ENCODE measurements at regions not wholly inside any gene's neighbourhood (a gene's known extent, or its start where the extent isn't known, plus 50 kb on each side); places are given as distances from the start of the nearest gene placed in this dataset.

DNA sequence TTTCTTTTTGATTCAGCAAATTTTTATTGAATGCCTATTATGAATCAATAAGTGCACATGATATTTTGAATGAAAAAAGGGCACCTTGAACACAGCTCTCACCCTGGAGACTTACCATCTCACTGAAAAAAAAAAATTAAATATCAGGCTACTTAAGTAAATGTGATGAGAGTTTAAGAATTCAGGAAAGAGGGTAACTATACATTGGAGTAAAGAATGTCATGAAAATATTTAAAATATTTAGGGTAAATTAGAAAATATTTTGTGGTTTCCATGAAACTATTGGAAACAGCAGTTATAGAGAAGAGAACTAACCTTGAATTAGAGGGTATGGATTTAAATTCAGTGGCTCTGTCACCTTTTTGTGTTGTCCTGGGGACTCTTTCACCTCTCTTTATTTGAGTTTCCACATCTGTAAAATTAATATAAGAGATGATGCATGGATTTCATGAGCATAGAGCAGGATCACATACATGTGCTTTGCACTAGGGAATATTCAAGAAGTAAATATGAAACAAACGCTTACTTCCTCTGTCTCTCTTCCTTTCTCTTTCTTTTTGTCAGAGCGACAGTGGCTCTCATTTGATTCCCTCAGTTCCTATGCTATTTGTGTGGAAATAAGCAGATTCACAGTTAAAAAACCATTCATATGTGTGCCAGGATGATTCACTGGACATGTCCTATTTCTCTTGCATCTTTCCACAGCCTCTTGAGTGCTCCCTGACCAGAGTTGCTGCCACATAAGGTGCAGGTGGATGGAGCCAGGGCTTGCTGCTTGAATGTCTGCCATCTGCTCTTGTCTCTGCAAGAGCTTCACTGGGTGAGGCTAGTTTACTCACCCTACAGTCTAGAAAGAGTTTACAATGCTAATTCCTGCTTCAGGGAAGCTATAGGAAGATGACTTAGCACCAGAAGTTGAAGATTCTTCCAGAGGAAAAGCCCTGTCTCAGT, 533.1 kb downstream of the ETS1 start:
- DNase-seq = no peak
- Histone ChIP-seq H3K4me3 (no peak overlapping the region), H3K27me3 (no peaks in the 10 kb centered on the region), H3K9me3 (no peaks in the 10 kb centered on the region), H3K27ac (no peak overlapping the region), H3K4me1 (no peaks in the 10 kb centered on the region), H3K36me3 (no peaks in the 10 kb centered on the region)
- intact Hi-C loops (cut with DNase I; ENCODE audit: low total_unique reads) = no loop called here
- TF ChIP-seq POLR2A (IDR thresholded peaks at IDR 0.05) = no peak
- TF ChIP-seq, protein P1, sequence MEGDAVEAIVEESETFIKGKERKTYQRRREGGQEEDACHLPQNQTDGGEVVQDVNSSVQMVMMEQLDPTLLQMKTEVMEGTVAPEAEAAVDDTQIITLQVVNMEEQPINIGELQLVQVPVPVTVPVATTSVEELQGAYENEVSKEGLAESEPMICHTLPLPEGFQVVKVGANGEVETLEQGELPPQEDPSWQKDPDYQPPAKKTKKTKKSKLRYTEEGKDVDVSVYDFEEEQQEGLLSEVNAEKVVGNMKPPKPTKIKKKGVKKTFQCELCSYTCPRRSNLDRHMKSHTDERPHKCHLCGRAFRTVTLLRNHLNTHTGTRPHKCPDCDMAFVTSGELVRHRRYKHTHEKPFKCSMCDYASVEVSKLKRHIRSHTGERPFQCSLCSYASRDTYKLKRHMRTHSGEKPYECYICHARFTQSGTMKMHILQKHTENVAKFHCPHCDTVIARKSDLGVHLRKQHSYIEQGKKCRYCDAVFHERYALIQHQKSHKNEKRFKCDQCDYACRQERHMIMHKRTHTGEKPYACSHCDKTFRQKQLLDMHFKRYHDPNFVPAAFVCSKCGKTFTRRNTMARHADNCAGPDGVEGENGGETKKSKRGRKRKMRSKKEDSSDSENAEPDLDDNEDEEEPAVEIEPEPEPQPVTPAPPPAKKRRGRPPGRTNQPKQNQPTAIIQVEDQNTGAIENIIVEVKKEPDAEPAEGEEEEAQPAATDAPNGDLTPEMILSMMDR (IDR thresholded peaks at IDR 0.05) = no peak

DNA sequence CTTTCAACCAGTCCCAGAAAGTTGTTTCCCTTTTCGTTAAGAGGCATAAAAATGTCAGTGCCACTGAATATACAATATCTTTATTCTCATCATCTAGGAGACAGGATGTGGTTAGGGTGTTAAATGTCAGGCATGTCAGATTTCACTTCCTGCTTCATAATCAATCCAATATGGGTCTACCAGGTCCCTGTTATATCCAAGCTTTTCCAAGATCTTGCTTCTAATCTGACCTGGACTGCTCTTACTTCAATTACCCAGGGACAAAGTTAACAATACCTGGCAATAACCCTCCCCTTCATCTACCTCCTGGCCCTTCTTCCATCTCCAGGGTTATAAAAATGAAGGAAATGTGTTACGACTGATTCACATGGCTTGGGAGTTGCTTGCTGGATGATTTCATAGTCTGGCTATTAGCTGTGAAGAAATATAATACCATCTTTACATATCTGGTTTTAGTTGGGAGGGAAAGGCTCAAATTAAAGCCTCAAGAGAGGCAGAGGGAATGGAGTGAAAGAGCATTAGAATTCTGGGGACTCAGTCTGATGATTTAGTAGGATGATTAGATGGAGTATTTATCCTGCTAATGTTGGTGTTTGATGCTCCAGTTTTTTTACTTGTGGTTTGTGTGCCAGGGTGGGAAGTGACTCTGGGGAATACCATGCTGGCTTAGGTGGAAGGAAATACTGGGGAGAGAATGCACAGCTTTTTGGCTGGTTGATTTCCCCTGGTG, 534.3 kb downstream of the ETS1 start:
- intact Hi-C loops (cut with DNase I; ENCODE audit: low total_unique reads) = no loop called here
- H3K9me3 ChIP-seq = no peaks in the 10 kb centered on the region
- no peaks in the 10 kb centered on the region for H3K4me1 ChIP-seq
- DNase-seq = no peak
- H3K27me3 ChIP-seq = no peaks in the 10 kb centered on the region
- H3K4me3 ChIP-seq = no peak overlapping the region
- TF ChIP-seq POLR2A (IDR thresholded peaks at IDR 0.05) = no peak
- TF ChIP-seq, protein P1 (IDR thresholded peaks at IDR 0.05) = no peak
- H3K27ac ChIP-seq = no peak overlapping the region
- H3K36me3 ChIP-seq = no peaks in the 10 kb centered on the region

DNA sequence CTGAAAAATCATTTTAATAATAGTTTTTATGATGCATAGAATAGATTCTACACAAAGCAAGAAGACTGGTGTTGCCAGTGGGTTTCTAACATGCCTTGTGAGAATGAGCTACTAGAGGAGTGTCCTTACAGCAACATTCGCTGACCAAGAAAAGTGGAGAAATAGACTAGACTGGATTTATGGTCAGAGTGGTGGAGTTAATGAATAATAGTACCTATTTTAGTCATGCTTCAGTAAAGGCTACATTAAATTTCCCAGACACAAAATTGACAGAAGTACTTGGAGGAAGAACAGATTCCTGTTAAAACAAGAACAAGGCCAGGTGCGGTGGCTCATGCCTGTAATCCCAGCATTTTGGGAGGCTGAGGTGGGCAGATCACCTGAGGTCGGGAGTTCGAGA, 539.2 kb downstream of the ETS1 start:
- no peak for DNase-seq
- Histone ChIP-seq H3K9me3 (no peaks in the 10 kb centered on the region), H3K27me3 (no peaks in the 10 kb centered on the region), H3K27ac (no peak overlapping the region), H3K4me1 (no peaks in the 10 kb centered on the region), H3K36me3 (no peaks in the 10 kb centered on the region), H3K4me3 (no peak overlapping the region)
- TF ChIP-seq, protein P1 (IDR thresholded peaks at IDR 0.05) = no peak
- no peak for TF ChIP-seq POLR2A (IDR thresholded peaks at IDR 0.05)
- intact Hi-C loops (cut with DNase I; ENCODE audit: low total_unique reads) = no loop called here

DNA sequence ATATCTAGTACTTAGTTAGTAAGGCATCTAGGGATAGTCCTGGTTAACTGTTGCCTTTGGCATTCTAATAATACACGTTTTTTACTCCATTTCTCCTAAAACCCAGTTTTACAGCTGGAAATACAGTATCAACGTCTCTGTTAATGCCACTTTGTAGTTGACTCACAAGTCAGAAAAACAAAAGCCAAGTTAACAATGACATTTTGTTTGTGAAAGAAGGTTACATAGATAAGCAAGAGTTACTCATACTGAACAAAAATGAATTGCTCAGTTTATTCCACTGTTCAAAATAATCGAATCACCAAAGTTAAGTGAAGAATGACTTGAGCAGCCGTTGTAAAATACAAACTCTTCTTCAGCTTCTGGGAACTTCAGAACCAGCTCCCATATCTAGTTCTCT, 540.3 kb downstream of the ETS1 start:
- Histone ChIP-seq H3K27me3 (no peaks in the 10 kb centered on the region), H3K9me3 (no peaks in the 10 kb centered on the region), H3K4me3 (no peak overlapping the region), H3K27ac (no peak overlapping the region), H3K4me1 (no peaks in the 10 kb centered on the region), H3K36me3 (no peaks in the 10 kb centered on the region)
- intact Hi-C loops (cut with DNase I; ENCODE audit: low total_unique reads) = no loop called here
- no peak for TF ChIP-seq POLR2A (IDR thresholded peaks at IDR 0.05)
- DNase-seq = no peak

DNA sequence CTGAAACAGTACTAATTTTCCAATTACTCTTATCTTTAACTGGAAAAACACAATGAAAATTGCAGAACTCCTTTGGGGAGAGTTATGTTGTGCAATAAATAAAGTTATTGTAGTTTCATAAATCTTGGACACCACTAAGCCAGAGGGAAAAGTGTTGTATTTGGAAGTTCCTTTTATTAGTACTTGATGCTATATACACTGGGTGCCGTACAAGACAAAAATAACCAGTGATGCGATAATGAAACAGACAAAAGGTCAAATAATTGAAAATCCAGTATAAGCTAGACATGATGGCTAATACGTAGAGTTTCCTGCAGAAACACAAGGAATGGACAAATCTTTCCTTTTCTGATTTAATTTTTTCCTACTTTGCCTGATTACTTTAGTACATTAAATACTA, 541.1 kb downstream of the ETS1 start:
- Histone ChIP-seq H3K4me1 (no peaks in the 10 kb centered on the region), H3K4me3 (no peak overlapping the region), H3K27ac (no peak overlapping the region), H3K27me3 (no peaks in the 10 kb centered on the region), H3K9me3 (no peaks in the 10 kb centered on the region), H3K36me3 (no peaks in the 10 kb centered on the region)
- intact Hi-C loops (cut with DNase I; ENCODE audit: low total_unique reads) = no loop called here
- TF ChIP-seq POLR2A (IDR thresholded peaks at IDR 0.05) = no peak
- TF ChIP-seq, protein P1 (IDR thresholded peaks at IDR 0.05) = no peak
- no peak for DNase-seq

Data from uterus (tissue), 3 donors.